IPS-20b (cell line): ENCODE measurements at regions not wholly inside any gene's neighbourhood (a gene's known extent, or its start where the extent isn't known, plus 50 kb on each side); places are given as distances from the start of the nearest gene placed in this dataset.
"Not testable (repeated sequence)": the region's sequence is repeated elsewhere in the genome, so short reads cannot be mapped to it uniquely, and the experiment has no call there.

Experiments used
- H3K27ac ChIP-seq: one replicate; pipeline ENCODE4 v1.5.1; 2013; ENCODE audit warnings: low read length
- H3K27me3 ChIP-seq: 2 replicates; pipeline ENCODE4 v1.6.1; 2013; ENCODE audit warnings: mild to moderate bottlenecking, low read length, inconsistent platforms; ENCODE audit not compliant: insufficient read depth
- H3K36me3 ChIP-seq: 2 replicates; pipeline ENCODE4 v1.6.1; 2013; ENCODE audit warnings: low read depth, mild to moderate bottlenecking, inconsistent platforms, low read length, moderate library complexity; ENCODE audit not compliant: insufficient read depth
- H3K4me1 ChIP-seq: 2 replicates; pipeline ENCODE4 v1.6.1; 2013; ENCODE audit warnings: mild to moderate bottlenecking, control low read depth, inconsistent platforms, low read length, moderate library complexity; ENCODE audit not compliant: insufficient read depth
- H3K4me3 ChIP-seq: 2 replicates; pipeline ENCODE4 v1.5.1; 2013; ENCODE audit warnings: mild to moderate bottlenecking, low read length, inconsistent platforms
- H3K9ac ChIP-seq: 2 replicates; pipeline ENCODE4 v1.6.1; 2013; ENCODE audit warnings: low read depth, mild to moderate bottlenecking, inconsistent platforms, low read length, moderate library complexity
- H3K9me3 ChIP-seq: 2 replicates; pipeline ENCODE4 v1.6.1; 2013; ENCODE audit warnings: mild to moderate bottlenecking, low read depth, low read length, inconsistent platforms; ENCODE audit not compliant: insufficient read depth

DNA sequence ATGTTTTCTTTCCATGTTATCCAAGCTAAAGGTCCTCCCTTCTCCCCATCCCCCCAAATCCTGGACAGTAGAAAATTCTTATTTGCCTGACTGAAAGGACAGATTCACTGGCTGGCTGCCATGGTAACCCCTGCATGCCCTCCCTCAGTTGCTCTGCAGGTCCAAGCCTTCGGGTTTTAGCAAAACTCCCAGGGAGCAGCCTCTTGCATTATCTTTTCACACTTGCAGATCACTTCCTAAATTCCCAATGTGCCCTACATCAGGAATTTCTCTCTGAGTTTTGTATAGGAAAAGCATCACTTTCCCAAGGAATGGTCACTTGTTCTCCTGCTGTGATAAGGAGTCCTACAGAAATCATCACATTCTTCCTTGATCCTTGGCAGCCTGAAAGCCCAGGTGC is 75.0 kb upstream of the TENM4 start:
- H3K27me3 ChIP-seq: no peaks in the 10 kb centered on the region
- no peaks in the 10 kb centered on the region for H3K4me1 ChIP-seq
- no peaks in the 10 kb centered on the region for H3K9me3 ChIP-seq
- H3K36me3 ChIP-seq: no peaks in the 10 kb centered on the region
- no peak overlapping the region for H3K9ac ChIP-seq
- H3K4me3 ChIP-seq: no peak overlapping the region
- H3K27ac ChIP-seq: no peak overlapping the region

- no peaks in the 10 kb centered on the region for H3K36me3 ChIP-seq
- H3K9me3 ChIP-seq: no peaks in the 10 kb centered on the region
- no peaks in the 10 kb centered on the region for H3K4me1 ChIP-seq
- H3K9ac ChIP-seq: no peak overlapping the region
- H3K4me3 ChIP-seq: no peak overlapping the region
- no peaks in the 10 kb centered on the region for H3K27me3 ChIP-seq
- no peak overlapping the region for H3K27ac ChIP-seq
Measured at GRCh38 chr11:79514695-79515094, 73.9 kb upstream of the TENM4 start.

DNA sequence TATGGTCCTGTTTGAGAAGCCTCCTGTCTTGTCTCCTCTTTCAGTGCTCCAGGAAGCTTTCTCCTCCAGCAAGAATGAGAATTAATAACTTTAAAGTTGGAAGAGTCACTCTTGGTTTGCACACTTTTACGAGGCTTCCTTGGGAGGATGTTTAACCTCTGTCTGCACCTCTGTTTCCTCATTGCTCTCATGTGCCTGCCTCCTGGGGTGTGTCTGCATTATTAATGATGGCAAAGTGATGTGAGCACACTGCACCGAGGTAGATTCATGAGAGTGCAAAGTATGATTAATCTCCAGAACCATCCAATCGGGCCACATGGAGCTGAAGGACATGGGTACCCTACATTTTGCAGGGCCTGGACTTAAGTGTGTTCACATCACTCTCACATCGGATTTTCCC is 73.5 kb upstream of the TENM4 start:
- H3K36me3 ChIP-seq: no peaks in the 10 kb centered on the region
- H3K4me1 ChIP-seq: no peaks in the 10 kb centered on the region
- H3K27me3 ChIP-seq: no peaks in the 10 kb centered on the region
- H3K4me3 ChIP-seq: no peak overlapping the region
- H3K9ac ChIP-seq: no peak overlapping the region
- no peaks in the 10 kb centered on the region for H3K9me3 ChIP-seq
- H3K27ac ChIP-seq: no peak overlapping the region

- no peaks in the 10 kb centered on the region for H3K4me1 ChIP-seq
- no peaks in the 10 kb centered on the region for H3K9me3 ChIP-seq
- H3K27ac ChIP-seq: no peak overlapping the region
- no peaks in the 10 kb centered on the region for H3K27me3 ChIP-seq
- H3K4me3 ChIP-seq: no peak overlapping the region
- no peaks in the 10 kb centered on the region for H3K36me3 ChIP-seq
- H3K9ac ChIP-seq: no peak overlapping the region
Measured at GRCh38 chr11:79512706-79513469, 72.1 kb upstream of the TENM4 start.

DNA sequence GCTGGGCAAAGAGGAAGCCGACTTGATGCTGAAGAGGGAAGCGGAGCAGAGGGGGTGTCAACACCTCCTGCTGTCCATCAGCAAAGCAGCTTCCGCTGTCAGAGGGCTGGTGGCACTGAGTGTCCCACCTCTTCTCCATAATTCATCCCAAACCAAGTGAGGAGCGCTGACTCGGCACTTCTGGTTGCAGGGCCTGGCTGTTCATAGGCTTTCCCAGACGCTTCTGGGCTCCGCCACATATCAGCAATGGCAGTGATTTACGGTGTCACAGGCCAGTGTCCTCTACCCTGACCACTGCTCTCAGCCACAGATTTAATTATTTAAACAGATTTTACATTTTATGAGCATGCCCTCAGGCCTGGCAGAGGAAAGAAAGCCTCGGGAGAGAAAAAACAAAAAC is 70.1 kb upstream of the TENM4 start:
- H3K9ac ChIP-seq: no peak overlapping the region
- 0 out of 2 replicates have a peak, but pooled peaks cover 2% of the 10 kb centered on the region for H3K4me1 ChIP-seq
- H3K27me3 ChIP-seq: no peaks in the 10 kb centered on the region
- H3K9me3 ChIP-seq: no peaks in the 10 kb centered on the region
- no peak overlapping the region for H3K4me3 ChIP-seq
- no peak overlapping the region for H3K27ac ChIP-seq
- H3K36me3 ChIP-seq: no peaks in the 10 kb centered on the region

DNA sequence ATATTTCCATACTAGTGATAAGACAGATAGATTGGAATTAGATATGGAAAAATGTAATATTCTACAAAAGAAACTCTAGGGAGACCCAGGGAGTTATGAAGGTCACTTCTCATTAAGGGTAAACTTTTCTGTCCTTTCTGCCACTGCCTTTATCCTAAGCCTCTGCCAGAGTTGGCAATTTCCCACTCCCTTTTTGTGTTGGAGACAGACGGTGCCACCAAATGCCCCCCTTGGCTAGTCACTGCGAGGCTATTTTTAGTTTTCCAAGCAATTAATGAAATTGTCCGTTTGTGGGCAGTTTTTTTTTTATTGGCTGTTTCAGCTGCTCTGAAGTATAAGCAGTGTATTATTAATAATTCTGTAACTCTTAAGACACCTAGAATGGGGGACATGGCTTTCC is 67.6 kb upstream of the TENM4 start:
- H3K4me1 ChIP-seq: 0 out of 2 replicates have a peak, but pooled peaks cover 2% of the 10 kb centered on the region

GRCh38 chr11:79507706-79508105 is 66.9 kb upstream of the TENM4 start:
- H3K4me3 ChIP-seq: no peak overlapping the region
- no peaks in the 10 kb centered on the region for H3K27me3 ChIP-seq
- H3K36me3 ChIP-seq: no peaks in the 10 kb centered on the region

More for the DNA sequence above, 67.6 kb upstream of the TENM4 start:
- H3K27ac ChIP-seq: no peak overlapping the region
- H3K27me3 ChIP-seq: no peaks in the 10 kb centered on the region
- H3K9ac ChIP-seq: no peak overlapping the region
- H3K9me3 ChIP-seq: no peaks in the 10 kb centered on the region
- H3K4me3 ChIP-seq: no peak overlapping the region
- H3K36me3 ChIP-seq: no peaks in the 10 kb centered on the region

DNA sequence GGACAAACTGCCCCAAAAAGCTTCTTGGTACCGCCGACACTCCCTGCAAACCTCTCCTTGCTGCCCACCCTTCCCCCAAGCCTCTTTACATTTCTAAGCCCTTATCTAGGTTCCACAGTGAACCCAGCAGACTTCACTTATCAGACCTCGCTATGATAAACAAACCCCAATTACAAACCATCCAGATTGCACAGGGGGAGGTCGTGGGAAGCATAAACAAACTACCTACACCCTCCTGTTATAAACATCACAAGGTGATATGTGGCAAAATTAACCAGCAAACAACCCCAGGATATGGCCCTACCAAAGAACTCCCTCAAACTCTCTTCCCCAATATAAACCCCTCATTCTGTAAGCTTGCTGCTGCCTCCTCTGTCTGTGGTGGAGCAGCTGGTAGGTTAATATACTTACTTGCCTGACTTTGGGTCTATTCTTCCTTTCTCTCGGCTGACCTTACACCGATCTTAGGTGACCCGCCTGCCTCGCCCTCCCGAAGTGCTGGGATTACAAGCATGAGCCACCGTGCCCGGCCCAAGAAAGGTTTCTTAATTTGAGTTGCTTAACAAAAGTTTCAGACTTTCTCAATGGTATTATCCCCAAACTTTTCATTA is 66.0 kb upstream of the TENM4 start:
- Histone ChIP-seq H3K27ac (no peak overlapping the region), H3K27me3 (no peaks in the 10 kb centered on the region), H3K4me3 (no peak overlapping the region), H3K9me3 (no peaks in the 10 kb centered on the region), H3K36me3 (no peaks in the 10 kb centered on the region), H3K4me1 (0 out of 2 replicates have a peak, but pooled peaks cover 2% of the 10 kb centered on the region), H3K9ac (no peak overlapping the region)

More at GRCh38 chr11:79507706-79508105, 66.9 kb upstream of the TENM4 start:
- Histone ChIP-seq H3K27ac (no peak overlapping the region), H3K4me1 (0 out of 2 replicates have a peak, but pooled peaks cover 2% of the 10 kb centered on the region), H3K9ac (no peak overlapping the region), H3K9me3 (no peaks in the 10 kb centered on the region)

DNA sequence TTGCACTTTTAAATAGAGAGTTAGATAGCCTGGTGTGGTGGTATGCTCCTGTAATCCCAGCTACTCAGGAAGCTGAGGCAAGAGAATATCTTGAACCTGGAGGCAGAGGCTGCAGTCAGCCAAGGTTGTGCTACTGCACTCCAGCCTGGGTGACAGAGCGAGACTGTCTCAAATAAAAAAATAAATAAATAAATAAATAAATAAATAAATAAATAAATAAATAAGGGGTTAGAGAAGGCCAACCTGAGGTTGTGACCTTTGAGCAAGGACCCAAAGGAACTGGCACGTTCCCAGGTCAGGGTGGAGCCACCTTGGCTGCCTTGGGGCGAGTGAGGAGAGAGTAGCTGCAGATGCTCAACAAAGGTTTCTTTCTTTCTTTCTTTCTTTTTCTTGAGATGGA is 65.3 kb upstream of the TENM4 start:
- no peak overlapping the region for H3K27ac ChIP-seq
- no peak overlapping the region for H3K9ac ChIP-seq
- no peaks in the 10 kb centered on the region for H3K36me3 ChIP-seq
- 0 out of 2 replicates have a peak, but pooled peaks cover 2% of the 10 kb centered on the region for H3K4me1 ChIP-seq
- H3K4me3 ChIP-seq: no peak overlapping the region
- H3K27me3 ChIP-seq: no peaks in the 10 kb centered on the region
- H3K9me3 ChIP-seq: no peaks in the 10 kb centered on the region

GRCh38 chr11:79503028-79503427 is 62.2 kb upstream of the TENM4 start:
- H3K4me1 ChIP-seq: 0 out of 2 replicates have a peak, but pooled peaks cover 2% of the 10 kb centered on the region
- no peak overlapping the region for H3K9ac ChIP-seq
- no peaks in the 10 kb centered on the region for H3K9me3 ChIP-seq
- H3K36me3 ChIP-seq: no peaks in the 10 kb centered on the region
- no peak overlapping the region for H3K4me3 ChIP-seq
- H3K27ac ChIP-seq: no peak overlapping the region
- no peaks in the 10 kb centered on the region for H3K27me3 ChIP-seq

GRCh38 chr11:79501707-79502106 is 60.9 kb upstream of the TENM4 start:
- no peaks in the 10 kb centered on the region for H3K36me3 ChIP-seq
- H3K9me3 ChIP-seq: no peaks in the 10 kb centered on the region; the same call in 1 of the 2 replicates
- no peaks in the 10 kb centered on the region for H3K27me3 ChIP-seq
- H3K4me1 ChIP-seq: 0 out of 2 replicates have a peak, but pooled peaks cover 2% of the 10 kb centered on the region
- no peak overlapping the region for H3K4me3 ChIP-seq
- no peak overlapping the region for H3K27ac ChIP-seq
- no peak overlapping the region for H3K9ac ChIP-seq

GRCh38 chr11:79499929-79500328 is 59.1 kb upstream of the TENM4 start:
- H3K4me3 ChIP-seq, H3K27me3 ChIP-seq, H3K4me1 ChIP-seq, H3K9ac ChIP-seq, H3K27ac ChIP-seq, H3K36me3 ChIP-seq, H3K9me3 ChIP-seq: not testable (repeated sequence)
